Spinal cord (tissue), 9 donors: ENCODE measurements at regions not wholly inside any gene's neighbourhood (a gene's known extent, or its start where the extent isn't known, plus 50 kb on each side); places are given as distances from the start of the nearest gene placed in this dataset.

Experiments used
- DNase-seq, 6 donors: peaks; one replicate each; pipeline versions ENCODE4 v3.0.0 to v3.0.0-alpha.2; 2013 to 2015; ENCODE audit warnings: low spot score in 6 of 6, low read depth in 4 of 6
- H3K27ac ChIP-seq: one replicate; pipeline ENCODE4 v1.5.1; 2013; ENCODE audit warnings: low read depth, low read length, control low read depth
- H3K27me3 ChIP-seq: one replicate; pipeline ENCODE4 v1.6.1; 2013; ENCODE audit warnings: low read length; ENCODE audit not compliant: control insufficient read depth, insufficient read depth
- H3K36me3 ChIP-seq: one replicate; pipeline ENCODE4 v1.6.1; 2013; ENCODE audit warnings: low read length; ENCODE audit not compliant: control insufficient read depth, insufficient read depth
- H3K4me1 ChIP-seq: one replicate; pipeline ENCODE4 v1.6.1; 2013; ENCODE audit warnings: low read length; ENCODE audit not compliant: control insufficient read depth, insufficient read depth
- H3K4me3 ChIP-seq: one replicate; pipeline ENCODE4 v1.5.1; 2013; ENCODE audit warnings: low read depth, low read length, control low read depth
- H3K9me3 ChIP-seq: one replicate; pipeline ENCODE4 v1.6.1; 2013; ENCODE audit warnings: low read length; ENCODE audit not compliant: control insufficient read depth, insufficient read depth
- WGBS: methylation state at CpG from one replicate; pipeline ENCODE4 v1.1.5; 2013; ENCODE audit warnings: missing lambda C conversion rate; ENCODE audit not compliant: insufficient coverage; 5-methylcytosine and 5-hydroxymethylcytosine counted together
- donor health status: healthy.

DNA sequence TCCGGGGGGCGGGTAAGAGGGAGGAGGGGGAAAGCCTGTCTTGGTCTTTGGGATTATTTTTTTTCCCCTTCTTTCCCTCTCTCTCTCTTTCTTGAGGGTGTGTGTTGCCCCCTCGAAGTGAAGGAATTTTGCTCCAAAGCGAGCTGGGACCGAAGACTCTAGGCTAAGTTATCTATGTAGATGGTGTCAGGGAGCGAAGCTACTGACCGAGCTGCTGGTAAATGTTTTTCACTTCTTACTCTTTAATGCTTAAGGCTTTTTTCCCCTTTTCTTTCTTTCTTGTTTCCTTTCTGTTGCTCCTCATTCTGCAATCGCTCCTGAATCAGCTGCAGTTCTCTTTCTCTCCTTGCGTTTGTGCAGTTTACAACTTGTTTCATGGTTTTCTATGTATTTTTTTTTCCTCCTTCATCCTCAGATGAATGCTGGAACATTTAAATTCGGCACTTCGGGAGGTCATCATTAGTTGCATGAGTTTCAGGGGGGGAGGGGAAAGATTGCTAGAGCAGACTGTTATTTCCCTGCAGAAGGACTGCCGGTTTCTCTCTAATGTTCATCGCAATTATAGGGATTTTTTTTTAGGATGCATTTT lies 1312.0 kb upstream of the WWC1 start:
- WGBS, result 0% methylated on average over 1 of the region's 13 CpGs
- Histone ChIP-seq H3K36me3 (no peaks in the 10 kb centered on the region), H3K9me3 (no peaks in the 10 kb centered on the region), H3K4me3 (peak overlapping the region; percentile 78), H3K4me1 (peaks cover 6% of the 10 kb centered on the region), H3K27me3 (no peaks in the 10 kb centered on the region), H3K27ac (peak overlapping the region; percentile 88)
- DNase-seq, result peak in 5 of 6 donors; percentile 8 to 79 (median 60)

DNA sequence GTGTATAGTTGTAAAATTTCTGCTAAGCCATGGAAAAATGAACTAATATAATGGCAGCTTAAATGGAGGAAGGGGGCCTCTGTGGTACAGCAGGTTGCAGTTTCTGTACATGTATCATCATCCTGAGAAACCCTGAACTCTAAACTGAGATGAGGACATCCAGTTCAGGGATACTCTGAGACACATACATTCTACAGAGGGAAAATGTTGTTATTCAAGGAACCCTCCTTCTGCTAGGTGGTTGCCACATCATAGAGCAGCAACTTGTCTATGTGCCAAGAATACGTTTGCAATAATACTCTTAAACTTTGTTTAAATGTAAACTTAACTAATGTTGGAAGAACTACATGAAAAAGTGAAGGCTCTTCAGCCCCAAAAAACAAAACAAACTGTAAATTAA lies 1310.8 kb upstream of the WWC1 start:
- Histone ChIP-seq H3K9me3 (no peaks in the 10 kb centered on the region), H3K27me3 (no peaks in the 10 kb centered on the region), H3K36me3 (no peaks in the 10 kb centered on the region), H3K4me3 (peak overlapping the region; percentile 78), H3K4me1 (peaks cover 6% of the 10 kb centered on the region), H3K27ac (peak overlapping the region; percentile 1)
- DNase-seq, result no peak
- no CpG with 5 or more reads among the region's 1 CpG for WGBS

DNA sequence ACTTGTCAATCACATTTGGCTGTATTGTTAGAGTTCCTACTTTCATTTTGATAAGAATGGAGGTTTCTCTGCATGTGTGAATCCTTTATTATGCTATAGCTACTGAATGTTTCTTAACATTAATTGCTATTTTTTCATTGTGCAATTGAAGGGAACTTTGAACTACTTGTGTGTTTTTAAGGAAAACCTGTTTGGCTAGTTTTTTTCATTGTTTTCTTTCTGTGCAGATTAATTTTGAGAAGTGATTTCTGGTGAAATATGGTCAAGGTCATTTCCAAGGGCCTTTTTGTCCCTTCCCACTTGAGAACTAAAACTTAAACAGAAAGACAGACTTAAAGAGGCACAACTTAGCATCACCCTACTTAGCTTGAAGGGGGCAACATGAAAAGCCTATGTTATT lies 1309.2 kb upstream of the WWC1 start:
- Histone ChIP-seq H3K9me3 (no peaks in the 10 kb centered on the region), H3K4me1 (peaks cover 6% of the 10 kb centered on the region), H3K27me3 (no peaks in the 10 kb centered on the region), H3K36me3 (no peaks in the 10 kb centered on the region), H3K27ac (peak overlapping the region; percentile 1), H3K4me3 (peak overlapping the region; percentile 26)
- DNase-seq, result no peak

GRCh38 chr5:166991601-166992000 lies 1299.8 kb upstream of the WWC1 start:
- H3K4me3 ChIP-seq, result no peak overlapping the region
- H3K4me1 ChIP-seq, result peaks cover 7% of the 10 kb centered on the region
- H3K27me3 ChIP-seq, result no peaks in the 10 kb centered on the region
- no peak overlapping the region for H3K27ac ChIP-seq
- no peak for DNase-seq
- H3K9me3 ChIP-seq, result no peaks in the 10 kb centered on the region
- H3K36me3 ChIP-seq, result no peaks in the 10 kb centered on the region
- no CpG with 5 or more reads among the region's 1 CpG for WGBS

DNA sequence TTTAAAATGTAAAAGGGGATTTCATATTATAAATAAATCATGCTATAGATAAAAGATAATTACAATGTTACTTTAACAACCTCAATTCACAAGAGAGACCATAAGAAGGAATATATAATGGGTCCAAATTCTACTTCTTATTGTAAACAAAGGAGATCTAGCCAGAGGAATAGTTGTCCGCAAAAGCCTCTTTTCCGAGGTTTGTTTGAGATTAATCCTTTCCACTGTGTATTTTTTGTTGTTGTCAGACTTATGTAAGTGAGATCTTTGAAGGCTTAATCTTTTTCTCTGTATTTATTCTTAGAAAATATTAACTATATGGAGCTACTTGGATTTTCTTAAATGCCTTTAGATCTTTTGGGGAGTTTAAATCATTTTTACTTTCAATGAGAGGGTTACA lies 1299.3 kb upstream of the WWC1 start:
- H3K4me1 ChIP-seq, result peaks cover 7% of the 10 kb centered on the region
- H3K9me3 ChIP-seq, result no peaks in the 10 kb centered on the region
- H3K36me3 ChIP-seq, result no peaks in the 10 kb centered on the region
- no peak overlapping the region for H3K4me3 ChIP-seq
- H3K27ac ChIP-seq, result no peak overlapping the region
- H3K27me3 ChIP-seq, result no peaks in the 10 kb centered on the region
- no CpG with 5 or more reads among the region's 2 CpGs for WGBS
- no peak for DNase-seq

DNA sequence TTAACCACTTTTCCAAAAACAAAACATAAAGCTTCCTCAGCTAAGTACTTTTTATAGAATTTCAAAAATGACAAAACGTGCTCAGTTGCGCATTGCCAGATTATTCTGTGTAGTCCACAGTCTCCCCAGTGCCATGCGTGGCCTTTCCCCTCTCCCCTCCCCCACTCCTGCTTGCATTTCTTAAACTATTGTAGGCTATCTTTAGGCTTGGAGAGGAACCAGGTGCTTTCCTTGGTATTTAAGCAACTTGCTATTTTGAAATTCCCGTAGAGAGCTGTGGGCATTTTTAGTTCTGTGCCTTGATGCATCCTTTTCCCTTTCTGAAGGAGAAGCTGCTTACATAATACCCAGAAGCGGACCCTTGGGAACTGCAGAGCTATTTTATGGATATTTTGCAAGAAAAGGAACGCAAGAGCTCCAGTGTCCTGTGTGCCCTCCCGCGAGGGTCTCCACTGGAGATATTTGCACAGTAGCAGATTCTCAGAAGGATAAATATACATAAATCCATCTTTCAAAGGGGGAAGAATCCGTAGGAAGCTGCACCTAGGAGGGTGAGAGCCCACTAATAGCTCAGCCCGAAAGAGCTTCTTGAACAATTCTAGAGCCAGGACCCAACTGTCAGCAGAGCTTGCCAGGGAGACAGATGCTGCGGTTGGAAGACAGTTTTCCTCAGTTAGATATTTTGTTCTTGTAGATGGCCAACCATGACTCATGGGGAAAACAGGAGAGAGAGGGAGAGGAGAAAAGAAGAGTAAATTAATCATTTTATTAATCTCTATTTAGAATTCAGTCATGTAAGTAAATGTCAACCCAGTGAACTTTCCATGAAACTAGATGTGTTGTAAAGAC lies 1298.3 kb upstream of the WWC1 start:
- H3K27ac ChIP-seq, result no peak overlapping the region
- WGBS, result 57% methylated on average over 2 of the region's 11 CpGs
- DNase-seq, result no peak
- H3K9me3 ChIP-seq, result no peaks in the 10 kb centered on the region
- no peak overlapping the region for H3K4me3 ChIP-seq
- no peaks in the 10 kb centered on the region for H3K36me3 ChIP-seq
- peaks cover 7% of the 10 kb centered on the region for H3K4me1 ChIP-seq
- H3K27me3 ChIP-seq, result no peaks in the 10 kb centered on the region

DNA sequence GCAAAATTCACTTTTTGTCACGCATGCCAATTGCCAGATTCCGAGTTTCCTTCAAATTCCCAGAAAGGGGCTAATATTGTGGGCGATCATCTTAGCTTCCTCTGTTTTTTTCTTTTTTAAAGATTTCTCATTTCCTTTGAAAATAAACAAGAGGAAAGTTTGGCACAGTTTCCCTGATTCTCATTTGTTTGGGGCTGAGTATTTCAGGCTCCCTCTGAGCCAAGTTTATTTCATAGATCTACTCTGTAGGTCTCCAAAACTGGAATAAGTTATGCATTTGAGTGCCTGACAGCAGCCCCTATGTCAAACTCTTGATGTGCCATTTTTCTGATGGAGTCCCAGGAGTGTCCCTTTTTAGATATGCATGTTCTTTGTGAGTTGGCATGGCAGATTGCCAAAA lies 1297.2 kb upstream of the WWC1 start:
- H3K27ac ChIP-seq, result no peak overlapping the region
- no peak for DNase-seq
- peaks cover 7% of the 10 kb centered on the region for H3K4me1 ChIP-seq
- H3K9me3 ChIP-seq, result no peaks in the 10 kb centered on the region
- H3K36me3 ChIP-seq, result no peaks in the 10 kb centered on the region
- no peaks in the 10 kb centered on the region for H3K27me3 ChIP-seq
- no peak overlapping the region for H3K4me3 ChIP-seq
- no CpG with 5 or more reads among the region's 3 CpGs for WGBS

DNA sequence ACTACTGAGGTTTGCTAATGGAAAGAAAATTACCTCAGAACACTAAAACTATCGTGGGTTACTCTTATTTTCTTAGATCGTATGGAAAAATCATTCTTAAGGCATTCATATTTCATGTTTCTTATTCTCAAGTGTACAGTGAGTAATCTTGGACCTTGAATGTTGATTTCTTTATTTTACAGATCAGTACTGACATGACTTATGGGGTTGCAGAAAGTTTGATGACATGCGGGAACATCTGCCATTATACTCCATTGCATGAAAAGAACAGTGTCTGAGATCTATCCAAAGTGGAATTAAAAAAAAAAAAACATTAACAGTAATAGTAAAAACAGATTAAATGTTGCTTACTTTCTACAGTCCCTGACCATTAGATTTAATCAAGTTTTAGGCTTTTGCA lies 1290.2 kb upstream of the WWC1 start:
- Histone ChIP-seq H3K27ac (no peak overlapping the region), H3K4me1 (no peaks in the 10 kb centered on the region), H3K9me3 (no peaks in the 10 kb centered on the region), H3K36me3 (no peaks in the 10 kb centered on the region), H3K4me3 (no peak overlapping the region), H3K27me3 (no peaks in the 10 kb centered on the region)
- no peak for DNase-seq
- no CpG with 5 or more reads among the region's 3 CpGs for WGBS

DNA sequence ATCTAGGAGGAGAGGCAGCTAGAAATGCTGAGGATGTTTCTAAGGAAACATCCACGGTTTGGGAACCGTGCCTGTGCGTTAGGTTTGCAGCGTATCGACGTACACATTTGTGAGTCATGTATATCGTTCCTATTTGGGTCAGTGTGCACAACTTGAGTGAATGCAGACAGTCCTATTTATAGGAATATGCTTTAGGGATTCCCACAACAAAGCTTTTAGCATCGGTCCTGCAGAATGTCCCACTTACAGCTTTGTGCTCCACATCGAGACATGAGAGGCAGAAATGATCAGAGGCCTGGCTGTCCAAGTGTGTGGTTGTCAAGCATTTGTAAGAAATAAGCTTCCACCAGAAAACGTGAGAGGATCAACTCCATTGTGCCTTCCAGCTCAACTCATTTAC lies 1282.7 kb upstream of the WWC1 start:
- H3K4me3 ChIP-seq, result no peak overlapping the region
- H3K36me3 ChIP-seq, result no peaks in the 10 kb centered on the region
- H3K4me1 ChIP-seq, result no peaks in the 10 kb centered on the region
- no peak overlapping the region for H3K27ac ChIP-seq
- H3K27me3 ChIP-seq, result no peaks in the 10 kb centered on the region
- no peaks in the 10 kb centered on the region for H3K9me3 ChIP-seq
- DNase-seq, result peak in 1 of 6 donors; percentile 27
- 100% methylated on average over 6 of the region's 10 CpGs for WGBS

- no peaks in the 10 kb centered on the region for H3K27me3 ChIP-seq
- no peaks in the 10 kb centered on the region for H3K9me3 ChIP-seq
- H3K4me1 ChIP-seq, result no peaks in the 10 kb centered on the region
- 89% methylated on average over 1 of the region's 2 CpGs for WGBS
- DNase-seq, result no peak
- H3K36me3 ChIP-seq, result no peaks in the 10 kb centered on the region
- no peak overlapping the region for H3K4me3 ChIP-seq
- H3K27ac ChIP-seq, result no peak overlapping the region
These were observed 1280.2 kb upstream of the WWC1 start for GRCh38 chr5:167011196-167011595.
